Bone marrow (tissue), 2 donors: ENCODE measurements at regions not wholly inside any gene's neighbourhood (a gene's known extent, or its start where the extent isn't known, plus 50 kb on each side); places are given as distances from the start of the nearest gene placed in this dataset.
"Not testable (repeated sequence)": the region's sequence is repeated elsewhere in the genome, so short reads cannot be mapped to it uniquely, and the experiment has no call there.

Source experiments
- DNase-seq, 2 donors: peaks; one replicate each; lab custom pipeline; 2025; lab: John Stamatoyannopoulos, UW

- DNase-seq: not testable (repeated sequence)
Measured at GRCh38 chr4:12109056-12109455, 680.4 kb upstream of the HS3ST1 start.

GRCh38 chr4:12105519-12105918 lies 676.8 kb upstream of the HS3ST1 start:
- no peak for DNase-seq

GRCh38 chr4:12089920-12090319 lies 661.2 kb upstream of the HS3ST1 start:
- DNase-seq: not testable (repeated sequence)

- DNase-seq: no peak
Measured at GRCh38 chr4:12084690-12085089, 656.0 kb upstream of the HS3ST1 start.

- no peak for DNase-seq
Measured at GRCh38 chr4:12071316-12071715, 642.6 kb upstream of the HS3ST1 start.

- no peak for DNase-seq
Measured at GRCh38 chr4:12053966-12054365, 625.3 kb upstream of the HS3ST1 start.

- DNase-seq: no peak
Measured at GRCh38 chr4:12053556-12053955, 624.9 kb upstream of the HS3ST1 start.

- DNase-seq: no peak
Measured at GRCh38 chr4:12050357-12050756, 621.7 kb upstream of the HS3ST1 start.

- DNase-seq: no peak
Measured at GRCh38 chr4:12042818-12043217, 614.1 kb upstream of the HS3ST1 start.

- DNase-seq: no peak
Measured at GRCh38 chr4:12041828-12042227, 613.1 kb upstream of the HS3ST1 start.

GRCh38 chr4:12036450-12036849 lies 607.8 kb upstream of the HS3ST1 start:
- DNase-seq: no peak

GRCh38 chr4:12028258-12028657 lies 599.6 kb upstream of the HS3ST1 start:
- DNase-seq: no peak

- no peak for DNase-seq
Measured at GRCh38 chr4:12022409-12022808, 593.7 kb upstream of the HS3ST1 start.

- DNase-seq: no peak
Measured at GRCh38 chr4:12016729-12017128, 588.0 kb upstream of the HS3ST1 start.

- DNase-seq: no peak
Measured at GRCh38 chr4:12005471-12005870, 576.8 kb upstream of the HS3ST1 start.

GRCh38 chr4:11996581-11996980 lies 567.9 kb upstream of the HS3ST1 start:
- DNase-seq: not testable (repeated sequence)

- DNase-seq: no peak
Measured at GRCh38 chr4:11976726-11977263, 548.1 kb upstream of the HS3ST1 start.

GRCh38 chr4:11973270-11973669 lies 544.6 kb upstream of the HS3ST1 start:
- DNase-seq: no peak

GRCh38 chr4:11970754-11971153 lies 542.1 kb upstream of the HS3ST1 start:
- DNase-seq: no peak

GRCh38 chr4:11966782-11967181 lies 538.1 kb upstream of the HS3ST1 start:
- DNase-seq: no peak

- no peak for DNase-seq
Measured at GRCh38 chr4:11954093-11954492, 525.4 kb upstream of the HS3ST1 start.

- DNase-seq: no peak
Measured at GRCh38 chr4:11949355-11949754, 520.7 kb upstream of the HS3ST1 start.

- DNase-seq: not testable (repeated sequence)
Measured at GRCh38 chr4:11947629-11948028, 518.9 kb upstream of the HS3ST1 start.

GRCh38 chr4:11937941-11938340 lies 509.2 kb upstream of the HS3ST1 start:
- no peak for DNase-seq
